ENCODE measurements at regions not wholly inside any gene's neighbourhood (a gene's known extent, or its start where the extent isn't known, plus 50 kb on each side); places are given as distances from the start of the nearest gene placed in this dataset.

DNA sequence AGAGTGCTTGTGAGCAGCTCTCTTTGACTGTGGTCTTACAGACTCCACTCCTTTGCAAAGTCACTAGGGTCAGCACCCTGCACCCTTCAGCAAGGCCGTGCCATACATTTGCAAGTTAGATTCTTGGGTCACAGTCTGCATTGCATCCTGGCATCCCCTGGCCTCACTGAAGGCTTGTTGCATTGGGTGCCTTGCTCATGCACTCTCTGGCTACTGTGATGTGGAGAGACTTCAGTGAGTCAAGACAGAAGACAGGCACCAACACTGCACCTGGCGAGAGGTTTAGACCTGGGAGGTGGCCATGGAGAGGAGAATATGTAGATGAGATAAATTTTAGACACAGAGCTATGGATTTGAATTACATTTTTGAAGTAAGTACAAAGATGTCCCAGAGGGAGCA is 146.4 kb upstream of the COPS8 start:
- peak; percentile 27 for DNase-seq

DNA sequence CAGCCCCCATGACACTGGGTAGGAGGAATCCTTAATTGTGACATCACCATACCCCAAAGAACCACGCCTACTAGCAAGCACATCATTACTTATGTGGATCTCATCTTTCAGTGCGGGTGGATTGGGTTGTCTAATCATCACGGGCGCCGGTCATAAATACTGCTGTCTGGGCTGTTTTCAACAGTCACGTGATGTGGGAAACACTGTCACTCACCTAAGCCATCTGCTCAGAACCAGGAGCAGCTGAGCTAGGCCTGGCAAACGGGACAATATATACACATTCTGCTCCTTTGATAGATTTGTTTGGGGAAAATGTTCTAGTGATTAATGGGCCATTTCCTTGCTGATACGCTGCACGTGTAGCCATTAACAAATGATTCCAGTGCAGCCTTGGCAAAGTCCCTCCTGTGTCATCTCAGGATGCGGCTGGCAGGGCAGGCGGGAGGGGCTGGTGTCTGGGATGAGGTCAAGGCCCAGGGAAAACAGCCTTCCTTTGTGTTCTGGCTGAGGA is 145.9 kb upstream of the COPS8 start:
- peak; percentile 68 for DNase-seq

GRCh38 chr2:236940497-236940896 is 145.2 kb upstream of the COPS8 start:
- DNase-seq: no peak

DNA sequence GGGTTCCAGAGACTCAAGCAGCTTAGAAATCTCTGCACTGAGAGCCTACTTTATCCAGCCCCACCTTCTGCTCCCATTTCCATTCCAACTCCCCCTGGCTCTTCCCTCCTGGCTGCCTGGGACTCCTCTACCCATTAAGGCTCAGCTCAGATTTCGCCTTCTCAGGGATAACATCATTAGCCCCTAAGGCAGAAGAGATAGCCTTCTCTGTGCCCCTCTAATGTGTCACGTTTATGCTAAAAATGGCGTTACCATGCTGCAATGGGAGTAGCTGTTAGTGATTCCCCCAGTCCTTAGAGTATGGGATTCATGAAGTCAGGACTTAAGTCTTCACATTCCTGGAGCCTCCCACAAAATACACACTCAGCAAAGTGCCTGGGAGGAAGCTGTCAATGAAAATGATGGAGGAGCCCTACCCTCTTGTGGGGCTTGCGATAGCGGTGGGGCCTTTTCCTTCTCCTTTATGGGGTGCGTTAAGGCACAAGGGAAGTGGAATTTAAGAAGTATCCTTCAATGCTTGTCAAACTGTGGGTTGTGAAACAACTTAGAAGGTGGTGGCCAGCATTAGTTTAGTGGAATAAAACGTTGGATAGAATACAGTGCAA is 144.7 kb upstream of the COPS8 start:
- peak; percentile 50 for DNase-seq

GRCh38 chr2:236941551-236941950 is 144.1 kb upstream of the COPS8 start:
- peak; percentile 35 for DNase-seq

- DNase-seq: no peak
Measured at GRCh38 chr2:236942554-236942953, 143.1 kb upstream of the COPS8 start.

- no peak for DNase-seq
Measured at GRCh38 chr2:236943068-236943467, 142.6 kb upstream of the COPS8 start.

- DNase-seq: peak; percentile 30
Measured at GRCh38 chr2:236943841-236944513, 141.7 kb upstream of the COPS8 start.

DNA sequence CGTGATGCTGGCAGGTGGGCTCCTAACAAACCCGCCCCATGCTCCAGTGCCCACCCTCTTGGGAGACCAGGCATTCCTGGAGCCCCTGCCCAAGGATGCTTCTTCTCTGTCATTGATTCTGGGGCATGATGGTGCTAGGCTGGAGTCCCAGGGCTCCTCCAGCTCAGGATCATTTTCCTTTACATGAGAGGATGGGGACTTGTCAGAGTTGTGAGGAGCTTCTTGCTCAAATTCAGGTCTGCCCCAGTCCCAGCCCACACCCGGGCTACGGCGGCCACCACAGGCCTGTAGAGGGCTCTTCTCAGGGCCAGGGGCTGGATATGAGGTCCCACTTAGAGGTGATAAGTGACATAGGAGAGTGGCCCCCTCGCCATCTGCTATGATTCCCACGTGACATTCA is 141.1 kb upstream of the COPS8 start:
- no peak for DNase-seq

GRCh38 chr2:236945431-236946016 is 140.2 kb upstream of the COPS8 start:
- DNase-seq: peak; percentile 26

- DNase-seq: peak; percentile 51
Measured at GRCh38 chr2:236946871-236947270, 138.8 kb upstream of the COPS8 start.

GRCh38 chr2:236947294-236947693 is 138.4 kb upstream of the COPS8 start:
- peak; percentile 19 for DNase-seq

DNA sequence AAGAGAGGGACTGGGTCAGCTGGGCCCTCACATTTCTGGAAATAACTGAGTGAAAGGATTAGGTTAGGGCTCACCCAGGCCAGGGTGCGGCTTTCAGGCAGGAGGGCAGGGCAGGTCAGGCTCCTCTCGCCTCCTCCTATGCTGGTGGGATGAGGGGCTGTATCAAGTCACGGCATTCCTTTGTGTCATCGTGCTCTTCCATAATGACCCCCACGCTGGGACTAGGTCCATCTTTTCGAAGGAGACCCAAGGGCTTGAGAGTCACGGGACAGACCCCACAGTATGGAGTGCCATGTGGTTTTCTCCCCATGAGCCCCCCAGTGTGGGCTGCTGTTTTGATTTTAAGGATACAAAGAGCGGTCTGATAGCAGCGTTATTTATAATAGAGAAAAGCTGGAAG is 137.8 kb upstream of the COPS8 start:
- DNase-seq: no peak

- peak; percentile 51 for DNase-seq
Measured at GRCh38 chr2:236949089-236949905, 136.4 kb upstream of the COPS8 start.

DNA sequence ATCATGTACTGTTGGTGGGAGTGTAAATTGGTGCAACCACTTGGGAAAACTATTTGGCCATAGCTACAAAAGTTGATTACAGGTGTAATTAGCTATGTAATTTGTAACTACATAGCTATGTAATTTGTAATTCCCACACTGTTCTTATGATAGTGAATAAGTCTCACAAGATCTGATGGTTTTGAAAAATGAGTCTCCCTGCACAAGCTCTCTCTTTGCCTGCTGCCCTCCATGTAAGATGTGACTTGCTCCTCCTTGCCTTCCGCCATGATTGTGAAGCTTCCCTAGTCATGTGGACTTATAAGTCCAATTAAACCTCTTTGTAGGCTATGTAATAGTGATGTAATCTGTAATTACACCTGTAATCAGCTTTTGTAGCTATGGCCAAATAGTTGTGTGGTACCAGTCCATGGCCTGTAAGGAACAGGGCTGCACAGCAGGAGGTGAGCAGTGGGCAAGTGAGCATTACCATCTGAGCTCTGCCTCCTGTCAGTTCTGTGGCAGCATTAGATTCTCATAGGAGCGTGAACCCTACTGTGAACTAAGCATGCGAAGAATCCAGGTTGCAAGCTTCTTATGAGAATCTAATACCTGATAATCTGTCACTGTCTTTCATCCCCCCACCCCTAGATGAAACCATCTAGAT is 133.7 kb upstream of the COPS8 start:
- DNase-seq: no peak

DNA sequence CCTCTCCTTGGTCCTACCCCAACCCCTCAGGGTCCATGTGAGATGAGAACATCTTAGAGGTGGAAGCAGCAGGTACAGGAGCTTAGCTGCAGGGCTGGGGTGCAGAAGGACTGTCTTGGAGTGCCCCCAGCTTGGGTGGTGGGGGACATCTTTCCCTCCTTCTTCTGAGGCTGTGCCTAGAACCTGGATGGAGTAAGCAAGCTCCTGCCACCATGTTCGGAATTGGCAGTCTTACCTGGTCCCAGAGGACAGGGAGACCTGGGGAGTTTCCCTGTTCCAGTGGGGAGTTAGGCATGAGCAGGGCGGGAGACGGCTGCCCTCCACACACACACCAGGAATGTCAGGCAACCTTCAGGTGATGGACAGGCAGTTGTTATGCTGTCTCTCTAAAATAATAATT is 131.0 kb upstream of the COPS8 start:
- DNase-seq: no peak

GRCh38 chr2:236955521-236956030 is 130.1 kb upstream of the COPS8 start:
- peak; percentile 94 for DNase-seq

DNA sequence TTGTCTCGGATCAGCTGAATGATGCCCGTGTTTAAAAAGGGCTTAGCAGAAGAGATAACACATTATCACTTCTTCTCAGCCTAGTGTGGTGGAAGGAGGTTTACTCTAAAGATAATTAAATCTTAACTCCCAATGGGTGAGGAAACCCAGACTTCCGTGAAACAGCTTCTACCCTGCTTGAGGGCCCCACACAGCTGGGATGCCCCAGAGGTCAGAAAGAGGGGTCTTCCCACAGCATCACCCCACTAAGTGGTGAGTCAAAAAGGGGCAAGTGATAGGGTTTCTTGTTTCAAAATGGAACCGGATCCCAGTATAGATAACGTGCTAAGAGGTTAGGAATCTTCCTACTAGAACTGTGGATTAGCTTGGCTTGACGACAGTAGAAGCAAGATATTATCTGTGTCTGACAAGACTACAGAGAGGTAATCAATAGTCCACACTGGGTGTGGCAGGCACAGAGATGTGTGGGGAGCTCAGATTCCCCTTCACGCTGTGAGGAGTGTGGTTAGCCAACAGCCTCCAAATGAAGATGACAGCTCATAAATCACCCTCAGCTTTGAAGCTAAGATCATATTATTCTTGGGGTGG is 129.6 kb upstream of the COPS8 start:
- peak; percentile 85 for DNase-seq

DNA sequence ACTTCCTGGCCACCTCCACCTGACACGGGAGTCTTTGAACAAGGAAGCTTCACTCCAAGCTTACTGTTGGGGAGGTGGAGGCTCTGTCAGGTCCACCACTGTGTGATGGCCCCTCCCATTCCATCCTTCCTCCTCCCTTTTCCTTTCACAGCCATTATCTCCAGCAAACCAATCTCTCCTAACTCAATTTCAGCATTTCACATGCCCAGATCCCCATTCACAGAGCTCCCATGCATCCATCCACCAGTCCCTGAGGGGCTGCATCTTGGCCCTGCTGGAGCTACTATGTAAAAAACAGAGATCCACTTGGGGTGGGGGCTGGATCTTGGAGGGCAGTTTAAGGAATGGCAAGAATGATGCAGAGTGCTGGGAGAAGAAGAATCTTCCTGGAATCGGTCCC is 129.0 kb upstream of the COPS8 start:
- no peak for DNase-seq

GRCh38 chr2:236959036-236959435 is 126.7 kb upstream of the COPS8 start:
- no peak for DNase-seq

GRCh38 chr2:236959876-236960275 is 125.8 kb upstream of the COPS8 start:
- DNase-seq: no peak

GRCh38 chr2:236960531-236960930 is 125.2 kb upstream of the COPS8 start:
- peak; percentile 35 for DNase-seq
